Body of pancreas (tissue), 4 donors: ENCODE measurements at regions not wholly inside any gene's neighbourhood (a gene's known extent, or its start where the extent isn't known, plus 50 kb on each side); places are given as distances from the start of the nearest gene placed in this dataset.

Experiments used
- CTCF ChIP-seq, 7 experiments: fragments of 450-650 bp in 4 of 7; fragments of 200-600 bp in 3 of 7; sonication (generic) in 3 of 7; IDR thresholded peaks; one replicate each; pipeline ENCODE4 v1.5.1; 2016 to 2019; ENCODE audit warnings: antibody characterized with exemption in 7 of 7
- POLR2A ChIP-seq, 3 donors: fragments of 450-650 bp; IDR thresholded peaks; one replicate each; pipeline ENCODE4 v1.6.1; 2016; ENCODE audit warnings: antibody characterized with exemption in 3 of 3, mild to moderate bottlenecking in 2 of 3

GRCh38 chr20:40860487-40860902, 168.1 kb upstream of the TOP1 start:
- TF ChIP-seq CTCF (IDR thresholded peaks at IDR 0.05) (no peak), POLR2A (IDR thresholded peaks at IDR 0.05) (no peak)
